Keratinocyte (primary cell): ENCODE measurements at regions not wholly inside any gene's neighbourhood (a gene's known extent, or its start where the extent isn't known, plus 50 kb on each side); places are given as distances from the start of the nearest gene placed in this dataset.

Source experiments
- DNase-seq: peaks from one replicate; pipeline ENCODE4 v3.0.0-alpha.2; 2011; ENCODE audit warnings: low read depth, missing footprints, low spot score
- FAIRE-seq: peaks from 2 replicates; lab custom pipeline; 2011; peaks lifted over from hg19 to GRCh38; lab: Jason Lieb, UNC
- H2AFZ ChIP-seq: 2 replicates; pipeline ENCODE4 v1.6.0; 2012; ENCODE audit warnings: low read length, control low read depth, inconsistent platforms; ENCODE audit not compliant: control insufficient read depth
- H3K27ac ChIP-seq: 2 replicates; pipeline ENCODE4 v1.5.1; 2011; ENCODE audit warnings: low read length; ENCODE audit not compliant: control insufficient read depth, insufficient read depth
- H3K27me3 ChIP-seq: 3 replicates; pipeline ENCODE4 v1.6.0; 2011; ENCODE audit warnings: low read length; ENCODE audit not compliant: control insufficient read depth, insufficient read depth; ENCODE audit errors: extremely low read depth
- H3K36me3 ChIP-seq, 2 experiments: 2 replicates in 1 of 2; 3 replicates in 1 of 2; pipeline ENCODE4 v1.5.1; 2011; ENCODE audit warnings: low read length in 2 of 2, mild to moderate bottlenecking in 1 of 2; ENCODE audit not compliant: control insufficient read depth in 2 of 2, insufficient read depth in 2 of 2; ENCODE audit errors: extremely low read depth in 1 of 2
- H3K4me1 ChIP-seq: 3 replicates; pipeline ENCODE4 v1.5.1; 2011; ENCODE audit warnings: low read length; ENCODE audit not compliant: control insufficient read depth, insufficient read depth; ENCODE audit errors: extremely low read depth
- H3K4me2 ChIP-seq: 3 replicates; pipeline ENCODE4 v1.6.0; 2011; ENCODE audit warnings: low read depth, low read length; ENCODE audit not compliant: control insufficient read depth, insufficient read depth; ENCODE audit errors: extremely low read depth
- H3K4me3 ChIP-seq, 3 experiments: fragments of 200-600 bp in 1 of 3; sonication (generic) in 1 of 3; 2 replicates in 2 of 3; 3 replicates in 1 of 3; pipeline ENCODE4 v1.5.1; 2011 to 2016; ENCODE audit warnings: low read length in 3 of 3, mild to moderate bottlenecking in 3 of 3, control low read depth in 2 of 3, inconsistent platforms in 1 of 3, low read depth in 1 of 3, mixed read lengths in 1 of 3, mixed run types in 1 of 3, moderate library complexity in 1 of 3; ENCODE audit not compliant: control insufficient read depth in 2 of 3, insufficient read depth in 2 of 3; ENCODE audit errors: extremely low read depth in 1 of 3
- H3K79me2 ChIP-seq: 2 replicates; pipeline ENCODE4 v1.6.0; 2012; ENCODE audit warnings: low read length; ENCODE audit not compliant: control insufficient read depth, insufficient read depth
- H3K9ac ChIP-seq: 3 replicates; pipeline ENCODE4 v1.6.0; 2011; ENCODE audit warnings: low read length; ENCODE audit not compliant: control insufficient read depth, insufficient read depth; ENCODE audit errors: extremely low read depth
- H3K9me1 ChIP-seq: 3 replicates; pipeline ENCODE4 v1.6.0; 2011; ENCODE audit warnings: low read length; ENCODE audit not compliant: control insufficient read depth, insufficient read depth; ENCODE audit errors: extremely low read depth
- H3K9me3 ChIP-seq: 2 replicates; pipeline ENCODE4 v1.5.1; 2012; ENCODE audit warnings: low read depth, low read length; ENCODE audit not compliant: control insufficient read depth
- H4K20me1 ChIP-seq: 3 replicates; pipeline ENCODE4 v1.6.0; 2011; ENCODE audit warnings: low read length; ENCODE audit not compliant: control insufficient read depth, insufficient read depth; ENCODE audit errors: extremely low read depth
- EZH2 ChIP-seq: IDR thresholded peaks from one replicate; pipeline ENCODE4 v1.6.1; 2012; ENCODE audit warnings: inconsistent platforms, mild to moderate bottlenecking, low read length, moderate library complexity
- dilution Hi-C: fragments of 300-500 bp; cut with MboI; formaldehyde crosslinking; loops from one replicate; pipeline ENCODE4 v1.7.0; 2020; ENCODE audit warnings: low sequenced_read_pairs; ENCODE audit not compliant: extremely low pct_ligation_motif_present
- TF ChIP-seq, protein P1 (sequence below), 3 experiments: IDR thresholded peaks in 1 of 3; conservative IDR thresholded peaks in 1 of 3; optimal IDR thresholded peaks in 1 of 3; 2 replicates in 2 of 3; 3 replicates in 1 of 3; pipeline versions ENCODE3 to v1.5.1; 2011; ENCODE audit warnings: low read length in 3 of 3, mild to moderate bottlenecking in 3 of 3, moderate library complexity in 2 of 3, control low read depth in 1 of 3, inconsistent platforms in 1 of 3; ENCODE audit not compliant: insufficient read depth in 2 of 3; ENCODE audit errors: extremely low read depth in 1 of 3

DNA sequence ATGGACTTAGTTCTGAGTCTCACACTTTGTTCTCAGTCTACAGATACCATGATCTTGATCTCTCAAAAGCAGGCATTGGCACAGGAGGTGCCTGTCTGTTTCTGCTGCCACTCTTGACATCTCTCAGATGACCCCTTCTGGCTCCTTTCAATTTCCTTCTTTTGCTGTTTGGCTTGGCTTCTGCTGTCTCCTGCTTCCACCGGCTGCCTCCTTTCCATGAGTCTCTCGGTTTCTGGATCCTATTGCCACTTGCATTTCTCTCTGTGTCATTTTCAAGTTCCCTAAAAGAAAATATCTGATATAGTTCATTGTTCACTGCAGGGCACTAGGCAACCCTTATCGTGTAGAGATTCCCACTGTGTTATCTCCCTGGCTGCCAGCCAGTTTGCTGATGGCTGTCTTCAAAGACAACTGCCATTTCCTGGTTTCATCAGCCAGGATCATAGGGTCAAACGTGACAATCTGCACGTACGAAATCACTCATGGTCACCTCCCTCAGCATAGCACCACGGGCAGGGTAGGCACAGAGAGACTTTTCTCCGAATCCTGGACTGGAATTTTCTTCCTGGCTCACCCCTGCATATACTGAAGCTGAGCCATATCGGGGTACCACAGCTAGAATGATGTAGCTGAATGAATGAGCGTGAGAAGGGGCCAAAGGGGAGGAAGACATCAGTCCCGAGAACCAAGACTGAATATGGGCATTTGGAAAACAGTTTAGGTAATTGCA is 144.6 kb upstream of the TMEM170B start:
- Histone ChIP-seq H3K79me2 (no peaks in the 10 kb centered on the region), H3K36me3 (no peaks in the 10 kb centered on the region), H3K4me1 (peaks cover 20% of the 10 kb centered on the region), H3K27me3 (no peaks in the 10 kb centered on the region), H3K9ac (no peak overlapping the region), H3K9me3 (no peaks in the 10 kb centered on the region), H3K27ac (no peak overlapping the region), H3K4me2 (no peak overlapping the region), H3K4me3 (no peak overlapping the region), H3K9me1 (no peaks in the 10 kb centered on the region), H4K20me1 (no peaks in the 10 kb centered on the region), H2AFZ (peak overlapping the region; percentile 67)
- dilution Hi-C loops = no loop called here
- DNase-seq (no peak), FAIRE-seq (peak; percentile 9)
- TF ChIP-seq, protein P1, sequence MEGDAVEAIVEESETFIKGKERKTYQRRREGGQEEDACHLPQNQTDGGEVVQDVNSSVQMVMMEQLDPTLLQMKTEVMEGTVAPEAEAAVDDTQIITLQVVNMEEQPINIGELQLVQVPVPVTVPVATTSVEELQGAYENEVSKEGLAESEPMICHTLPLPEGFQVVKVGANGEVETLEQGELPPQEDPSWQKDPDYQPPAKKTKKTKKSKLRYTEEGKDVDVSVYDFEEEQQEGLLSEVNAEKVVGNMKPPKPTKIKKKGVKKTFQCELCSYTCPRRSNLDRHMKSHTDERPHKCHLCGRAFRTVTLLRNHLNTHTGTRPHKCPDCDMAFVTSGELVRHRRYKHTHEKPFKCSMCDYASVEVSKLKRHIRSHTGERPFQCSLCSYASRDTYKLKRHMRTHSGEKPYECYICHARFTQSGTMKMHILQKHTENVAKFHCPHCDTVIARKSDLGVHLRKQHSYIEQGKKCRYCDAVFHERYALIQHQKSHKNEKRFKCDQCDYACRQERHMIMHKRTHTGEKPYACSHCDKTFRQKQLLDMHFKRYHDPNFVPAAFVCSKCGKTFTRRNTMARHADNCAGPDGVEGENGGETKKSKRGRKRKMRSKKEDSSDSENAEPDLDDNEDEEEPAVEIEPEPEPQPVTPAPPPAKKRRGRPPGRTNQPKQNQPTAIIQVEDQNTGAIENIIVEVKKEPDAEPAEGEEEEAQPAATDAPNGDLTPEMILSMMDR (optimal IDR thresholded peaks at IDR 0.05 in 1 of 3, IDR thresholded peaks at IDR 0.05 in 1 of 3, conservative IDR thresholded peaks at IDR 0.05 in 1 of 3; ENCODE audit: extremely low read depth in 1 of 3, insufficient read depth in 2 of 3, low read length in 3 of 3) = no peak
- TF ChIP-seq EZH2 = no peak

DNA sequence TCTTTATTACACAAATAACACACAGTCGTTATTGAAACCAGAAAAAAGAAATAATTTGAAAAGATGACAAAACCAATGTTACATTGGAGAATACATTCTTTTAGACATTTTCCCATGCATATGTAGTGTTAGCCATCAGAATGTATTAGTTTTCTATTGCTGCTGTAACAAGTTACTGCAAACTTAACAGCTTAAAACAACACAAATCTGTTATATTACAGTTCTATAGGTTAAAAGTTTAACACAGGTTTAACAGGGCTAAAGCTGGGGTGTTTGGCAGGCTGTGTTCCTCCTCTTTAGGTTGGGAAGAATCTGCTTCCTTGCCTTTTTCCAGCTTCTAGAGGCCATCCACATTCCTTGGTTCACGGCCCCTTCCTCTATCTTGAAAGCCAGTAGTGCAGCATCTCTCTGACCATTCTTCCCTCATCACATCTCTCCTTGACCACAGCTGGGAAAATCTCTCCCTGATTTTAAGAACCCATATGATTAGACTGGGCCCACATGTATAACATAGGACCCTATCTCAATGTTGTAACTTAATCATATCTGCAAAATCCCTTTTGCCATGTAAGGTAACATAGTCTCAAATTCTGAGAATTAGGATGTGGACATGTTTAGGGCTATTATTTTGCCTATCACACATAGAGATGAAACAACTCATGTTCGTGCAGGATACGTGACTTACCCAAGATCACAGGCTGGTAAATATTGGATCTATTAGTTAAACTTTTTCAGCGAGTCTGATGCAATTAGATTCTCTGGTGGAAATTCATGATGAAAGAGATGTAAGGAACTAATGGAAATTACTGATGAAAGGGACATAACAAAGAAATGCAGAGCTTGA is 145.4 kb upstream of the TMEM170B start:
- Histone ChIP-seq H3K4me3 (no peak overlapping the region), H3K4me2 (no peak overlapping the region), H3K79me2 (no peaks in the 10 kb centered on the region), H3K9ac (no peak overlapping the region), H3K27ac (no peak overlapping the region), H3K4me1 (peaks cover 20% of the 10 kb centered on the region), H3K27me3 (no peaks in the 10 kb centered on the region), H3K36me3 (no peaks in the 10 kb centered on the region), H2AFZ (no peak overlapping the region), H3K9me3 (no peaks in the 10 kb centered on the region), H3K9me1 (no peaks in the 10 kb centered on the region), H4K20me1 (no peaks in the 10 kb centered on the region)
- dilution Hi-C loops = no loop called here
- TF ChIP-seq EZH2 = no peak
- TF ChIP-seq, protein P1 (optimal IDR thresholded peaks at IDR 0.05 in 1 of 3, IDR thresholded peaks at IDR 0.05 in 1 of 3, conservative IDR thresholded peaks at IDR 0.05 in 1 of 3; ENCODE audit: extremely low read depth in 1 of 3, insufficient read depth in 2 of 3, low read length in 3 of 3) = no peak
- DNase-seq (no peak), FAIRE-seq (no peak)
